ENCODE measurements at regions not wholly inside any gene's neighbourhood (a gene's known extent, or its start where the extent isn't known, plus 50 kb on each side); places are given as distances from the start of the nearest gene placed in this dataset.

DNA sequence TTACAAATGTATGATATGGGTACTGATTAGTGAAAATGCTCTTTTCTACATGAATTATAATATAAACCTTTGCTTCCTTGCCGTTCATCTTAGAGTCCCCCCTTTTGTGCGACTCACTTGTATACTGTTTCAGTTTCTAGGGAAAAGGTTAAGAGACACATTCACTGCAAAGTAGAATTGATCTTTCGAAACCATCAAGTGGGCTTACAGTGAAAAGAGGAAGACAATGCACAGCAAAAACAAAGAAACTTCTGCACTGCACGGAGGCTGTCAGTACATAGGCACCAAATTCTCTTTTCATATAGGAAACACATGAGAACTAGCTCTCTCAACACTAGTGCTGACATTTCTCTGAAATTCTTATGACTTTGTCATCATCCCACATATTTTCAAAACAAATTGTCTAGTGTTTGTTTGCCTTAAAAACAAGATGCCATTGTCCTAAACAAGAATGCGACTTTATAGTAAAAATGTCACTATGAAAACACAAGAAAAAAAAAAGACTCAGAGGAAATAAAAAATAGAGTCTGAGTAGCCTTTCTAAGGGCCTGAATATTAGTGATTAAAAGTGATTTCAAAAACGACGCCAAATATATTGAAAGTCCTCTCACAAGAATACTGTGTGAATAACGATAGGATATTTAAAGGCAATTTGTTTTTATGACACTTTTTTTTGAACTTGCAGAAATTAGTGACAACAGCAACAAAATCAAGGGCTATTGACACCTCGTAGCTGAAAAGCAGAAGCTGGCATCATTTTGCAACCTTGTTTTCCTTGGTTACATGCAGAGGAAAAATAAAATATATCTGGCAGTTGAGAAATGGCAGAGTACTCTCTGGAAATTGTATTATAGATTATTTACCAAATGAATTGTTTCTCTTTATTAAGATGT, 827.0 kb downstream of the BCL11A start:
- no peak overlapping the region for H3K4me3 ChIP-seq (ENCODE audit: low read depth, low read length)
- no peaks in the 10 kb centered on the region for H3K36me3 ChIP-seq
- no peak overlapping the region for H3K27ac ChIP-seq
- TF ChIP-seq, protein P1, sequence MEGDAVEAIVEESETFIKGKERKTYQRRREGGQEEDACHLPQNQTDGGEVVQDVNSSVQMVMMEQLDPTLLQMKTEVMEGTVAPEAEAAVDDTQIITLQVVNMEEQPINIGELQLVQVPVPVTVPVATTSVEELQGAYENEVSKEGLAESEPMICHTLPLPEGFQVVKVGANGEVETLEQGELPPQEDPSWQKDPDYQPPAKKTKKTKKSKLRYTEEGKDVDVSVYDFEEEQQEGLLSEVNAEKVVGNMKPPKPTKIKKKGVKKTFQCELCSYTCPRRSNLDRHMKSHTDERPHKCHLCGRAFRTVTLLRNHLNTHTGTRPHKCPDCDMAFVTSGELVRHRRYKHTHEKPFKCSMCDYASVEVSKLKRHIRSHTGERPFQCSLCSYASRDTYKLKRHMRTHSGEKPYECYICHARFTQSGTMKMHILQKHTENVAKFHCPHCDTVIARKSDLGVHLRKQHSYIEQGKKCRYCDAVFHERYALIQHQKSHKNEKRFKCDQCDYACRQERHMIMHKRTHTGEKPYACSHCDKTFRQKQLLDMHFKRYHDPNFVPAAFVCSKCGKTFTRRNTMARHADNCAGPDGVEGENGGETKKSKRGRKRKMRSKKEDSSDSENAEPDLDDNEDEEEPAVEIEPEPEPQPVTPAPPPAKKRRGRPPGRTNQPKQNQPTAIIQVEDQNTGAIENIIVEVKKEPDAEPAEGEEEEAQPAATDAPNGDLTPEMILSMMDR (IDR thresholded peaks at IDR 0.05; ENCODE audit: low read depth, low read length) = no peak
- no peaks in the 10 kb centered on the region for H3K27me3 ChIP-seq (ENCODE audit: insufficient read depth, low read depth, severe bottlenecking)
- no peaks in the 10 kb centered on the region for H3K9me3 ChIP-seq (ENCODE audit: severe bottlenecking)
- no peak for DNase-seq

DNA sequence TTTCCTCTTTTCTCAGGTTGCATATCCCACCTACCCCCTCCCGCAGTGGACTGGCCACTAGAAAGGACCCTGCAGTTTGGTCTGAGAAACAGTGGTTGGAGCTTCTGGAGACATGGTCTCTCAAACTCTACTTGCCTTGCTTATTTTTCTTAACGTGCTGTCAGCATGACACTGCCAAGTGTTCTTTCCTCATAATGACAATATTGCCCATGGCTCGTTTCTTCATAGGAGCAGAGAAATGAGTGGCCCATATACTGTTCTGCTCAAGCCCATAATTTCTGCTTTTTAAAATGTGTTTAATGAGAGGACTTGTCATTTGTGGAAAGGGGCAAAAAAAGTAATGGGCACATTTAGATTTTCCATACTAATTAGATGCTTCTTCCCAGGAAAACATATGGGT, 828.7 kb downstream of the BCL11A start:
- no peaks in the 10 kb centered on the region for H3K36me3 ChIP-seq
- H3K27ac ChIP-seq = no peak overlapping the region
- H3K9me3 ChIP-seq (ENCODE audit: severe bottlenecking) = no peaks in the 10 kb centered on the region
- DNase-seq = no peak
- no peaks in the 10 kb centered on the region for H3K27me3 ChIP-seq (ENCODE audit: insufficient read depth, low read depth, severe bottlenecking)
- no peak overlapping the region for H3K4me3 ChIP-seq (ENCODE audit: low read depth, low read length)
- TF ChIP-seq, protein P1 (IDR thresholded peaks at IDR 0.05; ENCODE audit: low read depth, low read length) = no peak

DNA sequence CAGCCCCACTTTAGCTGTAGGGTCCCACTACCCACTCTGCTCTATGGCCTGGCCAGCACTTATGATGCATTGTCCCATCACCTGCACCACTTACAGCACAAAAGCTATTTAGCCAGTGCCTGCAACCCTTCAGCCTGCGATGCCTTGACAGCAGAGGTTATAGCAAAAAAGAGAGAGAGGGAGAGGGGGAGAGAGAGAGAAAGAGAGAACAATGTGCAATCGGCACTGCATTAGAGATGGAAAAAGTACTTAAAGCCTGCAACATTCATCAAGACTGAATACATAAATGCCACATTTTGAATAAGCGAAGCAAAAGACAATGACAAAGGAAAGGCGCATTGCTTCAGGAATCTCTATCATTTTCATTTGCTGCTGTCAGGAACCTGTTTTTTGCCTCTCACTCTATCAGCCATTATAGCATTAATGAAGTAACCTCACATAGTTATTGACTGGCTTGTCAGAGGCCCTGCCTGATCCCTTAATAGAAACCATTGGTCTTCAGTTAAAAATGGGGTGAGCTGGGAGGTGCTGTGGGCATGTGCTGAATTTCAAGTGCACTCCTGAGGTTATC, 833.1 kb downstream of the BCL11A start:
- no peak overlapping the region for H3K4me3 ChIP-seq (ENCODE audit: low read depth, low read length)
- no peak overlapping the region for H3K27ac ChIP-seq
- no peaks in the 10 kb centered on the region for H3K9me3 ChIP-seq (ENCODE audit: severe bottlenecking)
- no peak for DNase-seq
- H3K36me3 ChIP-seq = no peaks in the 10 kb centered on the region
- no peaks in the 10 kb centered on the region for H3K27me3 ChIP-seq (ENCODE audit: insufficient read depth, low read depth, severe bottlenecking)
- TF ChIP-seq, protein P1 (IDR thresholded peaks at IDR 0.05; ENCODE audit: low read depth, low read length) = no peak

DNA sequence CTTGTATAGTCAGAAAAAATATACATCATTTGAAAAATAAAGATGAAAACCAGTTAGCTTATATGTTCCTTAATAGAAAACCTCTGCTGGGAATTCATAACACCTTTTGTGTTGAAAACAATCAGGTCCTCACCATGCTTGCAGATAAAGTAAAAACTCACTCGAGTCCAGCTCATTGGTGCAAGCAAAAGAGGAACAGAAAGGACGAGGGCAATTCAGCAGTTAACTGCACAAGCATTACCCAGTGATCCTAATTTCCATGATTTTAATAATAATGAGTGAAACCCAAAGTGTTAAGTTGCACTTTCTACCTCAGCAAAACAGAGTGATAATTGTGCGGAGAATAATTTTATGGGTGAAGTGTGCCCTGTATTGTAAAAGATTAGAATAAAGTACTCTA, 839.9 kb downstream of the BCL11A start:
- Histone ChIP-seq H3K27me3 (ENCODE audit: insufficient read depth, low read depth, severe bottlenecking) (no peaks in the 10 kb centered on the region), H3K4me3 (ENCODE audit: low read depth, low read length) (no peak overlapping the region), H3K36me3 (no peaks in the 10 kb centered on the region), H3K9me3 (ENCODE audit: severe bottlenecking) (no peaks in the 10 kb centered on the region), H3K27ac (no peak overlapping the region)
- no peak for DNase-seq
- TF ChIP-seq, protein P1 (IDR thresholded peaks at IDR 0.05; ENCODE audit: low read depth, low read length) = no peak

DNA sequence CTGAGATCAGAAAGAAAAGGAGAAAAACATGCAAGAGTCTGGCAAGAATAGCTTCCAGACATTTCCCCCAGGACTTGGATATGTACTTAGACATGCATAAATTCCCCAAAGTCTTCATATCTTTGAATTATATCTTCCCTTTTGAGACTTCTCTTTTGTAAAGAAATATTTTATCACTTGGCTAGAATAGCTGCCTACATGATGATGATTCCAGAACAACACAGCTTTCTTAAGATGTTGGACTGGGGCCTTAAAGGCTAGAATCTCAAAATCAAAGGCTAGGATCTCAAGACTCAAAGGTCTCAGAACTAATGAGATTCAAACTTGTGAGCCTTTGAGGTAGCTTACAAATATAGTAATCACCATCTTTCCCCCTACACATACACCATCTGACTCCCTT, 842.3 kb downstream of the BCL11A start:
- TF ChIP-seq, protein P1 (IDR thresholded peaks at IDR 0.05; ENCODE audit: low read depth, low read length) = no peak
- no peak overlapping the region for H3K4me3 ChIP-seq (ENCODE audit: low read depth, low read length)
- H3K27me3 ChIP-seq (ENCODE audit: insufficient read depth, low read depth, severe bottlenecking) = no peaks in the 10 kb centered on the region
- no peaks in the 10 kb centered on the region for H3K9me3 ChIP-seq (ENCODE audit: severe bottlenecking)
- H3K27ac ChIP-seq = no peak overlapping the region
- H3K36me3 ChIP-seq = no peaks in the 10 kb centered on the region
- DNase-seq = no peak

Data from WERI-Rb-1 (cell line).